ENCODE measurements at regions not wholly inside any gene's neighbourhood (a gene's known extent, or its start where the extent isn't known, plus 50 kb on each side); places are given as distances from the start of the nearest gene placed in this dataset.

DNA sequence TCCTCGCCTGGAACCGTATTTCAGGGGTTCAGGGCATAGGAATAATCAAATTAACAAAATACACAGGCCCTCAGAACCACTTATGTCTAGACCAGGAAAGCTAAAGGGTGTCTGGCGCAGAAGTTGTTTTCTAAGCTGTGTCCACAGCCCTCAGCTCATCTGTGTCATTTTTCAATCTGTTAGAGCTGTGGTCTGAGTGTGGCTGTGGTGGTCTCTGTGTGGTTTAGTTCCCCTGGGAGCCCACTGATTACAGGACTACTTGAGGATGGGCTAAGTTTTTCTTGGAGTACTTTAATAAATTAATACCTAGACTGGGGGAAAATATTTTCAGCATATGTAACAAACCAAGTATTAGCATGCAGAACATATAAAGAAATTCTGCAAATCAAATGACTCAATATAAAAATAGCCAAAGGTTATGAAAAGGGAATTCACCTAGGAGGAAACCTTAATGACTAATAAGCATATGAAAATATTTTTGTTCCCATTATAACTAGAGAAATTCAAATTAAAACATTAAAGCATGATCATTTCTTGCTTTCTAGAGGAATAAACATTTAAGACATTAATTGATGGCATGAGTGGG, 186.3 kb downstream of the SATB1 start:
- in situ Hi-C loops (cut with MboI; ENCODE audit: low pct_unique_long_range_greater_than_20kb, low sequenced_read_pairs, unreplicated experiment): no loop called here
- DNase-seq (ENCODE audit: low spot score): no peak
- TF ChIP-seq CTCF (IDR thresholded peaks at IDR 0.05; ENCODE audit: extremely low read depth, insufficient read depth, missing control alignments): no peak

GRCh38 chr3:18238332-18238731, 186.8 kb downstream of the SATB1 start:
- no peak for TF ChIP-seq CTCF (IDR thresholded peaks at IDR 0.05; ENCODE audit: extremely low read depth, insufficient read depth, missing control alignments)
- DNase-seq (ENCODE audit: low spot score): no peak

DNA sequence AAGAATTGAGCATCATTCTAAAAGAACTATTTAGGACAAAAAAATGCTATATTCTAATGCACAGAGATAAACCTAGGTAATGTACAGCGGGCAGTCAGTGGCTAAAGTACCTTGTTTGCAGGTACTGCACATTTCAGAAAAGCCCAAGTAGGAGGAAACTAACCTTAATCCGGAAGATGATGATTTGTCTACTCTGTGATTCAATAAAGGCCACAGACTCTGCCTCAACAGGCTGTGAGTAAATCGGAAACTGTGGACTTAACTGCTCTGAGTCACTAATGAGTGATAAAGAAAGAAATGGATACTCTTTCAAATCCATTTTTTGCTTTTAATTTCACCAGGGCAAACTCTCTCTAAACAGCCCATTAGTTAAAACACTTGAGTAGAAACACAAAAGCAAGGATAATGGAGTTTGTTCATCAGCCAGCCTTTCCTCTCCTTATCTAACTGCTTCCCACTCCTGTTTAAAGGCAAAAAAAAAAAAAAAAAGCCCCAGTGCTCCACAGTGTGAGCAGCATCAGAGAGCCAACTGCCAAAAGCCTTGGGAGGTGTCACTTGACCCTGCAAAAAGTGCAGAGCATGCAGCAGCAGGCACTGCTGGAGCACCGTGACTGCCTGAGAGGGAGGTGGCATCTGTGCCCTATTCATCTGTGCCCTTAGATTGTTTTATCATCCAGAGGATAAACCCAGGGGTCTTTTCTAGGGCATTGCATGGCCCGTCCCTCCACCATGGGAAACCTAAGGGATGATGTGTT, 187.7 kb downstream of the SATB1 start:
- no peak for TF ChIP-seq CTCF (IDR thresholded peaks at IDR 0.05; ENCODE audit: extremely low read depth, insufficient read depth, missing control alignments)
- DNase-seq (ENCODE audit: low spot score): peak; percentile 6
- in situ Hi-C loops (cut with MboI; ENCODE audit: low pct_unique_long_range_greater_than_20kb, low sequenced_read_pairs, unreplicated experiment): no loop called here

More at GRCh38 chr3:18238332-18238731, 186.8 kb downstream of the SATB1 start:
- in situ Hi-C loops (cut with MboI; ENCODE audit: low pct_unique_long_range_greater_than_20kb, low sequenced_read_pairs, unreplicated experiment): no loop called here

DNA sequence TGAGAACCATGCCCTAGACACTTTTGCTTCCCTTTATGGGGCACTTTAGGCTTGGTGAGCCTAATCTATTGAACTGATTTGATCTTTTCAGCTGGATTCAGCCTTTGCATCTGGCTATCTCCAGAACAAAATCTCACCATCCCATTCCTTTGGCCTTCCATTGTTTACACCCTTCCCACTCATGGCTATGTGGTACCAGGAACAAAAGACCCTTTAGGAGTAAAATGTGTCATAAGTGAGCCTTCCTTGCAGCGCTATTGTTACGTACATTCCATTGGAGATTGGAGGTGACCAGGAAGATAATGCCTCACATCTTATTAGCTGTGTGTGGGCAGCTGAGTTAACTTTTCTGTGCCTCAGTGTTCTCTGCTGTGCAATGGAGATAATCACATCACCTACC, 188.4 kb downstream of the SATB1 start:
- DNase-seq (ENCODE audit: low spot score): no peak
- no peak for TF ChIP-seq CTCF (IDR thresholded peaks at IDR 0.05; ENCODE audit: extremely low read depth, insufficient read depth, missing control alignments)
- in situ Hi-C loops (cut with MboI; ENCODE audit: low pct_unique_long_range_greater_than_20kb, low sequenced_read_pairs, unreplicated experiment): no loop called here

DNA sequence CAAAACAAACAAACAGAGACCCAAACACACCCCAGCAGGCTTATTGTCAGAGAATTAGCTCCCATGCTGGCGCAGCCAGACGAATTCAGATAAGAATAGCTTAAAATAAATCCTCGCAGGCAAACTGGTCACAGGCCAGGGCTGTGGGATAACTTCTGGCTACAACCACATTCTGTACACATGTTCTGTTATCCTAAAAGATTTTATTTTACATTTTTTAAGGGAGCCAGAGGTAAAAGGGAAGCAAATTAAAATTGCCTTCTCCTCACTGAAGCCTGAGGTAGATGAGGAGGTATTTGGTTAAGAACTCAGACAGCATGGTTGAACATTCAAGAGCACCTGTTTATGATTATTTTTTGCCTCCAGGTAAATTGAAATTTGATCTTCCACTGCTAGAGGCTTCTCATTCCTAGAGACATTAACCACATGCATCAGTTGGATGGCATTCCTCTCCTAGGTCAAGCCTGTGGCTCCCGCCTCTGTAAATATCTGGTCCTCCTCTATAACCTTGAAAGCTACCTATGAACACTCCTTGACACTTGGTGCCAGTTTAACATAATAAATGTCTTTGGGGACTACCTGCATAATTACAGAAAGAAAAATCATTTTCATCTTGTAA, 190.3 kb downstream of the SATB1 start:
- no peak for DNase-seq (ENCODE audit: low spot score)
- no peak for TF ChIP-seq CTCF (IDR thresholded peaks at IDR 0.05; ENCODE audit: extremely low read depth, insufficient read depth, missing control alignments)
- in situ Hi-C loops (cut with MboI; ENCODE audit: low pct_unique_long_range_greater_than_20kb, low sequenced_read_pairs, unreplicated experiment): no loop called here

- in situ Hi-C loops (cut with MboI; ENCODE audit: low pct_unique_long_range_greater_than_20kb, low sequenced_read_pairs, unreplicated experiment): no loop called here
- DNase-seq (ENCODE audit: low spot score): no peak
- TF ChIP-seq CTCF (IDR thresholded peaks at IDR 0.05; ENCODE audit: extremely low read depth, insufficient read depth, missing control alignments): no peak
These were observed 191.0 kb downstream of the SATB1 start for GRCh38 chr3:18233987-18234716.

Data from GM13977 (cell line).